Activated T-cell treated with anti-CD3 and anti-CD28 coated beads for 1 hour (primary cell): ENCODE measurements at regions not wholly inside any gene's neighbourhood (a gene's known extent, or its start where the extent isn't known, plus 50 kb on each side); places are given as distances from the start of the nearest gene placed in this dataset.
"Not testable (repeated sequence)": the region's sequence is repeated elsewhere in the genome, so short reads cannot be mapped to it uniquely, and the experiment has no call there.

ENCODE experiments used
- DNase-seq: peaks from one replicate; pipeline ENCODE4 v3.0.0-alpha.2; 2020; ENCODE audit warnings: low read depth

GRCh38 chr1:65590279-65590678 is 169.8 kb downstream of the LEPR start:
- DNase-seq, result no peak

GRCh38 chr1:65593516-65593915 is 173.0 kb downstream of the LEPR start:
- no peak for DNase-seq

- no peak for DNase-seq
Observed at GRCh38 chr1:65595724-65596123, 175.3 kb downstream of the LEPR start.

GRCh38 chr1:65596768-65597167 is 176.3 kb downstream of the LEPR start:
- no peak for DNase-seq

GRCh38 chr1:65605621-65606020 is 185.2 kb downstream of the LEPR start:
- DNase-seq, result no peak

- DNase-seq, result no peak
Observed at GRCh38 chr1:65606426-65606825, 186.0 kb downstream of the LEPR start.

- no peak for DNase-seq
Observed at GRCh38 chr1:65613884-65614283, 178.8 kb upstream of the PDE4B start.

- DNase-seq, result no peak
Observed at GRCh38 chr1:65615859-65616258, 176.8 kb upstream of the PDE4B start.

- not testable (repeated sequence) for DNase-seq
Observed at GRCh38 chr1:65621721-65622120, 171.0 kb upstream of the PDE4B start.

- DNase-seq, result no peak
Observed at GRCh38 chr1:65623895-65624294, 168.8 kb upstream of the PDE4B start.

GRCh38 chr1:65625528-65625927 is 167.2 kb upstream of the PDE4B start:
- DNase-seq, result no peak

GRCh38 chr1:65626003-65626402 is 166.7 kb upstream of the PDE4B start:
- DNase-seq, result no peak

- DNase-seq, result no peak
Observed at GRCh38 chr1:65629788-65630187, 162.9 kb upstream of the PDE4B start.

- no peak for DNase-seq
Observed at GRCh38 chr1:65630855-65631254, 161.8 kb upstream of the PDE4B start.

GRCh38 chr1:65632235-65632634 is 160.5 kb upstream of the PDE4B start:
- DNase-seq, result no peak

- no peak for DNase-seq
Observed at GRCh38 chr1:65640046-65640445, 152.6 kb upstream of the PDE4B start.

GRCh38 chr1:65649185-65649584 is 143.5 kb upstream of the PDE4B start:
- DNase-seq, result not testable (repeated sequence)

GRCh38 chr1:65650682-65651081 is 142.0 kb upstream of the PDE4B start:
- DNase-seq, result no peak

- not testable (repeated sequence) for DNase-seq
Observed at GRCh38 chr1:65654526-65654925, 138.2 kb upstream of the PDE4B start.

GRCh38 chr1:65657609-65658008 is 135.1 kb upstream of the PDE4B start:
- DNase-seq, result not testable (repeated sequence)

- DNase-seq, result no peak
Observed at GRCh38 chr1:65658122-65658521, 134.6 kb upstream of the PDE4B start.

GRCh38 chr1:65668368-65668767 is 124.3 kb upstream of the PDE4B start:
- DNase-seq, result no peak

GRCh38 chr1:65670518-65670917 is 122.2 kb upstream of the PDE4B start:
- no peak for DNase-seq

GRCh38 chr1:65674522-65674921 is 118.2 kb upstream of the PDE4B start:
- DNase-seq, result no peak

- no peak for DNase-seq
Observed at GRCh38 chr1:65679773-65680172, 112.9 kb upstream of the PDE4B start.
